Ascending aorta (tissue), 2 donors: ENCODE measurements at regions not wholly inside any gene's neighbourhood (a gene's known extent, or its start where the extent isn't known, plus 50 kb on each side); places are given as distances from the start of the nearest gene placed in this dataset.

Experiments used
- DNase-seq, 2 donors: peaks; one replicate each; pipeline ENCODE4 v3.0.0-alpha.2; 2019; ENCODE audit warnings: low spot score in 2 of 2
- H3K27ac ChIP-seq, 2 donors: fragments of 200-600 bp; sonication (generic); one replicate each; pipeline ENCODE4 v1.5.1; 2016 to 2017; ENCODE audit warnings: mild to moderate bottlenecking in 1 of 2
- H3K27me3 ChIP-seq: fragments of 200-600 bp; sonication (generic); one replicate; pipeline ENCODE4 v1.5.1; 2017
- H3K36me3 ChIP-seq, 2 donors: fragments of 200-600 bp; sonication (generic); one replicate each; pipeline ENCODE4 v1.5.1; 2016
- H3K4me1 ChIP-seq, 2 donors: fragments of 200-600 bp; sonication (generic); one replicate each; pipeline ENCODE4 v1.5.1; 2016 to 2017; ENCODE audit warnings: mild to moderate bottlenecking in 1 of 2
- H3K4me3 ChIP-seq, 2 donors: fragments of 200-600 bp; sonication (generic); one replicate each; pipeline ENCODE4 v1.5.1; 2016 to 2017; ENCODE audit warnings: mild to moderate bottlenecking in 1 of 2
- H3K9me3 ChIP-seq, 2 donors: fragments of 200-600 bp; sonication (generic); one replicate each; pipeline ENCODE4 v1.5.1; 2016
- intact Hi-C: fragments of 100-400 bp; cut with DNase I; formaldehyde crosslinking; loops from one replicate; pipeline ENCODE4 v1.15.1; 2023
- TF ChIP-seq, protein P1 (sequence below), 3 experiments: fragments of 200-600 bp in 2 of 3; fragments of 450-650 bp in 1 of 3; sonication (generic) in 2 of 3; IDR thresholded peaks; one replicate each; pipeline ENCODE4 v1.5.1; 2016 to 2019; ENCODE audit warnings: antibody characterized with exemption in 3 of 3, mild to moderate bottlenecking in 1 of 3, moderate library complexity in 1 of 3

DNA sequence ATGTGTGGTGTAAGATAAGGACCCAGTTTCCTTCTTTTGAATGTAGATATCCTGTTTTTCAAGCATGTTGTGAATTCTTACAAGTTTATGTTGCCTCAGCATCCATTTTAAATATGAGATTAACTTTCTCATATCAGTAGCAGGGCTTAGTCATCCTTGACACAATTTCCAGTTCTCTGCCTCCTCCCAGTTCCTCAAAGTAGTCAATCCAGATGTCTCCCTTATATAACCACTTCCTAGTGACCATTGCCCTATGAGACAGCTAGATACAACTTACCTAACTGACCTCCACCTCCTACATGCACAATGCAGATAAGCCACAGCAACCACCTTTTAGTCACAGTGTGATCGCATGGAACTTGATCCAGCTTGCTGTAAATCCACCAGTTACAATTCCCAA, 269.2 kb upstream of the ZNF521 start:
- H3K27me3 ChIP-seq: no peaks in the 10 kb centered on the region

DNA sequence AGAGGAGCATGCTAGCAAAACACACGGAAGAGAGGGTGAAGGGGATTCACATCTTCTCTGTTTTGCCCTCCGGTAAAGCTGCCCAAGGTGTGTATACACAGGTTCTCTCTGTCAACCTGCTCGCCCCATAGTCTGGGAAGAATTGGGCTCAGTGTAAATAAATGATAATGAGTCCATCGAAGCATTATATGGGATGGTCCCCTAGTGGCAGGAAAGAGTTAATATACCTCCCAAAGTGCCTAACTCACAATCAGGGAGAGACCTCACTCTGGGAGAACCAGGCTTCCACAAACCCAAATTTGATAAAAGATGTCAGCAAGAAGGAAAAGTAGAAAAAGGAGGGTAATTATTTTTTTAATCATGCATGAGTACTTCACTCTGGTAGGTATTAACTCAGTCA, 262.2 kb upstream of the ZNF521 start:
- intact Hi-C loops: no loop called here
- H3K4me3 ChIP-seq: no peak overlapping the region
- H3K27ac ChIP-seq: no peak overlapping the region
- H3K36me3 ChIP-seq: no peaks in the 10 kb centered on the region
- no peaks in the 10 kb centered on the region for H3K4me1 ChIP-seq
- DNase-seq: no peak
- H3K9me3 ChIP-seq: no peaks in the 10 kb centered on the region
- no peaks in the 10 kb centered on the region for H3K27me3 ChIP-seq
- TF ChIP-seq, protein P1, sequence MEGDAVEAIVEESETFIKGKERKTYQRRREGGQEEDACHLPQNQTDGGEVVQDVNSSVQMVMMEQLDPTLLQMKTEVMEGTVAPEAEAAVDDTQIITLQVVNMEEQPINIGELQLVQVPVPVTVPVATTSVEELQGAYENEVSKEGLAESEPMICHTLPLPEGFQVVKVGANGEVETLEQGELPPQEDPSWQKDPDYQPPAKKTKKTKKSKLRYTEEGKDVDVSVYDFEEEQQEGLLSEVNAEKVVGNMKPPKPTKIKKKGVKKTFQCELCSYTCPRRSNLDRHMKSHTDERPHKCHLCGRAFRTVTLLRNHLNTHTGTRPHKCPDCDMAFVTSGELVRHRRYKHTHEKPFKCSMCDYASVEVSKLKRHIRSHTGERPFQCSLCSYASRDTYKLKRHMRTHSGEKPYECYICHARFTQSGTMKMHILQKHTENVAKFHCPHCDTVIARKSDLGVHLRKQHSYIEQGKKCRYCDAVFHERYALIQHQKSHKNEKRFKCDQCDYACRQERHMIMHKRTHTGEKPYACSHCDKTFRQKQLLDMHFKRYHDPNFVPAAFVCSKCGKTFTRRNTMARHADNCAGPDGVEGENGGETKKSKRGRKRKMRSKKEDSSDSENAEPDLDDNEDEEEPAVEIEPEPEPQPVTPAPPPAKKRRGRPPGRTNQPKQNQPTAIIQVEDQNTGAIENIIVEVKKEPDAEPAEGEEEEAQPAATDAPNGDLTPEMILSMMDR (IDR thresholded peaks at IDR 0.05): no peak

More for the DNA sequence above, 269.2 kb upstream of the ZNF521 start:
- Histone ChIP-seq H3K4me1 (no peaks in the 10 kb centered on the region), H3K36me3 (no peaks in the 10 kb centered on the region), H3K27ac (no peak overlapping the region), H3K9me3 (peaks cover 0 to 4% of the 10 kb centered on the region in 2 donors), H3K4me3 (no peak overlapping the region)
- intact Hi-C loops: no loop called here
- TF ChIP-seq, protein P1 (IDR thresholded peaks at IDR 0.05): no peak
- DNase-seq: no peak

DNA sequence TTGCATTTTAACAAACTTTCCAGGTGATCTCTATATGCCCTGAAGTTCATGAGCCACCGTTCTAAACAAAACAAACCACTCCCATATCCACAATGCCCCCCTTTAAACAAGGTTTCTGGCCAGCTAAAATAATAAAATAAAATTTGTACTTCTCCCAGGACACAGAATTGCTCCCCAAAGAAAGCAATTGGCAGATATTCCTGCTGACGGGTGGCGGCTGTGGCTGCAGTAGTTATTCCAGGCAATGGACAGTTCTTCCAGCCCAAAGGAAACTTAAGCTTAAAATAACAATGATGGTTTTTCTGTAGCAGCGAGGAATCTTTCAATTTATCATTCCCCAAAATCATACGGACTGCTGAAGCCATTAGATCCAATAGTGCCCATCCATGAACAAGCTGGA, 260.5 kb upstream of the ZNF521 start:
- Histone ChIP-seq H3K4me1 (no peaks in the 10 kb centered on the region), H3K27me3 (no peaks in the 10 kb centered on the region), H3K27ac (no peak overlapping the region), H3K4me3 (no peak overlapping the region), H3K9me3 (no peaks in the 10 kb centered on the region), H3K36me3 (no peaks in the 10 kb centered on the region)
- intact Hi-C loops: no loop called here
- no peak for DNase-seq
- TF ChIP-seq, protein P1 (IDR thresholded peaks at IDR 0.05): no peak

DNA sequence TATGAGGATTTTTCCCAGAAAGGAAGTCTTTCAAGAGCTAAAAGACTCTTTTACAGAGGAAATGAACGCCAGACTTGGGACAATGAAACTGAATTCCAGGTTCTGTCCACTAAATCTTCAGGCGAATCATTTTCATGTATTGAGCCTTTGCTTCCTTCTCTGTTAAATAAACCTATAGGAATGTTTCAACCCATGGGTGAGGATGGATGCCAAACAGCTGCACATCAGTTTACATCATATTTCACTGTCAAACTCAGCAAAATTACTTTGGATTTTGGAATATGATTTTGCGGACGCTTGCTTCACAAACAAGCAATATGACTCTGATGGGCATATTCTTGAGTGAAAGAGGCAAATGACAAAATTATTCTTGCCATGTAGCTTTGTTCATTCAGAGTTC, 256.1 kb upstream of the ZNF521 start:
- Histone ChIP-seq H3K36me3 (no peaks in the 10 kb centered on the region), H3K9me3 (no peaks in the 10 kb centered on the region), H3K4me3 (no peak overlapping the region), H3K27ac (no peak overlapping the region), H3K4me1 (no peaks in the 10 kb centered on the region), H3K27me3 (no peaks in the 10 kb centered on the region)
- no peak for DNase-seq
- TF ChIP-seq, protein P1 (IDR thresholded peaks at IDR 0.05): no peak
- intact Hi-C loops: no loop called here

DNA sequence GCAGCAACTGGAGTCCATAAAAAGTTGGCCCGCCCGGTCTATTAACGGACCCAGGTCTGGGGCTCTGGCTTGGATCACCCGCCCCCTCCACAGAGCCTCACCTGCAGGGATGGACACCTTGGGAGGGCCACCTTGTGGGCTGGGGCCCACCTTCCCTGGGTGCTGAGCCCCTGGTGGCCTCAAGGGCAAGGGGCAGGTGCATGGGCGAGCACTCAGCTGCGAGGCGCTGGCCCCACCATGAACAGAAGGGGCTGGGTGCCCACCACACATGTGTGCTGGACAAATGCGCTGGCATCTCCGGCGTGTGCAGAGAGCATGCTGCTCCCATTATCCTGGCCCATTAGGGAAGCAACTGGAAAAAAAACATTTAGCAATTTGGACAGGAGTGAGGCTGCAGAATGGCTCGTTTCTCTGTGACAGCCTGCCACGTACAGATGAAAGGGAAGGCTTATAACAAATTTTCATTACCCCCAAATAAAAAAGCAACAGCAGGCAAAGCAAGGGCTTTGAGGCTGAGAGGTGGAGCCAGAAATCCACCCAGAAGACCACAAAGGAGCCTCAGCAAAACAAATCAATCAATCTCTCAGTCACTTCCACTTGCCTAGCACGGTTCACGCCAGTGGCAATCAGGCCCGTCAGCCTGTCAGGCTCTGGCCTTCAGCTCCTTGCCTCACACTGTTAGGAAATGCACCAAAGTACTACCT, 253.1 kb upstream of the ZNF521 start:
- no peaks in the 10 kb centered on the region for H3K27me3 ChIP-seq
- H3K4me3 ChIP-seq: no peak overlapping the region
- H3K36me3 ChIP-seq: no peaks in the 10 kb centered on the region
- DNase-seq: no peak
- H3K27ac ChIP-seq: no peak overlapping the region
- H3K9me3 ChIP-seq: no peaks in the 10 kb centered on the region
- no peaks in the 10 kb centered on the region for H3K4me1 ChIP-seq
- intact Hi-C loops: no loop called here
- TF ChIP-seq, protein P1 (IDR thresholded peaks at IDR 0.05): no peak
